Liver (tissue), 8 donors: ENCODE measurements at regions not wholly inside any gene's neighbourhood (a gene's known extent, or its start where the extent isn't known, plus 50 kb on each side); places are given as distances from the start of the nearest gene placed in this dataset.

ENCODE experiments used
- DNase-seq: peaks from one replicate; pipeline ENCODE4 v3.0.0-alpha.2; 2017; ENCODE audit warnings: low spot score
- H3K27ac ChIP-seq, 2 donors: one replicate each; pipeline ENCODE4 v1.7.0; 2013; ENCODE audit warnings: inconsistent platforms in 2 of 2, low read length in 2 of 2, control low read depth in 1 of 2, low read depth in 1 of 2, mild to moderate bottlenecking in 1 of 2
- H3K27me3 ChIP-seq, 4 donors: one replicate each; pipeline versions ENCODE4 v1.6.1 to v1.7.0; 2013; ENCODE audit warnings: low read length in 3 of 4, inconsistent platforms in 1 of 4, mild to moderate bottlenecking in 1 of 4, moderate library complexity in 1 of 4; ENCODE audit not compliant: control insufficient read depth in 4 of 4, insufficient read depth in 4 of 4
- H3K36me3 ChIP-seq, 4 donors: one replicate each; pipeline versions ENCODE4 v1.6.1 to v1.7.0; 2013; ENCODE audit warnings: low read length in 3 of 4, mild to moderate bottlenecking in 3 of 4, low read depth in 1 of 4, moderate library complexity in 1 of 4; ENCODE audit not compliant: control insufficient read depth in 4 of 4, insufficient read depth in 3 of 4
- H3K4me1 ChIP-seq, 4 donors: one replicate each; pipeline versions ENCODE4 v1.6.1 to v1.7.0; 2013; ENCODE audit warnings: low read length in 3 of 4, mild to moderate bottlenecking in 3 of 4, moderate library complexity in 1 of 4; ENCODE audit not compliant: control insufficient read depth in 4 of 4, insufficient read depth in 4 of 4
- H3K4me3 ChIP-seq, 3 donors: one replicate each; pipeline versions ENCODE4 v1.6.1 to v1.7.0; 2013; ENCODE audit warnings: low read length in 3 of 3, control low read depth in 1 of 3, low read depth in 1 of 3, mild to moderate bottlenecking in 1 of 3
- H3K9ac ChIP-seq, 2 donors: one replicate each; pipeline ENCODE4 v1.7.0; 2013; ENCODE audit warnings: low read length in 2 of 2, mild to moderate bottlenecking in 2 of 2, moderate library complexity in 2 of 2, control low read depth in 1 of 2, low read depth in 1 of 2
- H3K9me3 ChIP-seq, 4 donors: one replicate each; pipeline versions ENCODE4 v1.6.1 to v1.7.0; 2013; ENCODE audit warnings: low read length in 3 of 4; ENCODE audit not compliant: control insufficient read depth in 4 of 4
- FOXA1 ChIP-seq: IDR thresholded peaks from 2 replicates; pipeline ENCODE4 v1.6.1; 2016; ENCODE audit warnings: antibody characterized with exemption
- GABPA ChIP-seq, 2 donors: IDR thresholded peaks in 1 of 2; conservative IDR thresholded peaks in 1 of 2; 2 replicates each; pipeline ENCODE4 v1.6.1; 2016; ENCODE audit warnings: antibody characterized with exemption in 2 of 2, mild to moderate bottlenecking in 1 of 2, moderate library complexity in 1 of 2
- HNF4A ChIP-seq, 2 donors: conservative IDR thresholded peaks; 2 replicates each; pipeline ENCODE4 v1.6.1; 2016; ENCODE audit warnings: antibody characterized with exemption in 2 of 2, mild to moderate bottlenecking in 2 of 2
- JUND ChIP-seq, 2 donors: IDR thresholded peaks; 2 replicates each; pipeline ENCODE4 v1.6.1; 2016; ENCODE audit warnings: antibody characterized with exemption in 2 of 2
- NR2F2 ChIP-seq: IDR thresholded peaks from 2 replicates; pipeline ENCODE4 v1.6.1; 2016; ENCODE audit warnings: antibody characterized with exemption
- RAD21 ChIP-seq, 2 donors: IDR thresholded peaks; 2 replicates each; pipeline ENCODE4 v1.6.1; 2016; ENCODE audit warnings: antibody characterized with exemption in 2 of 2, mild to moderate bottlenecking in 2 of 2
- RXRA ChIP-seq, 2 donors: IDR thresholded peaks; 2 replicates each; pipeline ENCODE4 v1.6.1; 2017 to 2018; ENCODE audit warnings: antibody characterized with exemption in 2 of 2, mild to moderate bottlenecking in 1 of 2
- SP1 ChIP-seq: IDR thresholded peaks from 2 replicates; pipeline ENCODE4 v1.6.1; 2018; ENCODE audit warnings: antibody characterized with exemption, mild to moderate bottlenecking
- TAF1 ChIP-seq: conservative IDR thresholded peaks from 2 replicates; pipeline ENCODE4 v1.6.1; 2016; ENCODE audit warnings: antibody characterized with exemption, mild to moderate bottlenecking
- YY1 ChIP-seq: IDR thresholded peaks from 2 replicates; pipeline ENCODE4 v1.6.1; 2016; ENCODE audit warnings: antibody characterized with exemption, mild to moderate bottlenecking
- WGBS: extraction: QIAGEN DNeasy Blood & Tissue Kit; methylation state at CpG from one replicate; pipeline ENCODE4 v1.1.7; 2013; 5-methylcytosine and 5-hydroxymethylcytosine counted together
- TF ChIP-seq, protein P1 (sequence below): fragments of 150-350 bp; IDR thresholded peaks from 2 replicates; pipeline ENCODE4 v1.5.1; 2017; ENCODE audit warnings: improper control_type of control experiment, low read depth, low read length; ENCODE audit not compliant: missing input control
- TF ChIP-seq, protein P2 (sequence below): IDR thresholded peaks from 2 replicates; pipeline ENCODE4 v1.6.1; 2016; ENCODE audit warnings: antibody characterized with exemption
- TF ChIP-seq, protein P3 (sequence below): IDR thresholded peaks from 2 replicates; pipeline ENCODE4 v1.6.1; 2016; ENCODE audit warnings: antibody characterized with exemption, mild to moderate bottlenecking
- TF ChIP-seq, protein P4 (sequence below): IDR thresholded peaks from 2 replicates; pipeline ENCODE4 v1.6.1; 2016; ENCODE audit warnings: antibody characterized with exemption
- TF ChIP-seq, protein P5 (sequence below): IDR thresholded peaks from 2 replicates; pipeline ENCODE4 v1.6.1; 2016; ENCODE audit warnings: antibody characterized with exemption
- donor health status: healthy.
- donor health status: healthy.
- donor health status: healthy.
- donor health status: healthy.
- donor health status: healthy.

DNA sequence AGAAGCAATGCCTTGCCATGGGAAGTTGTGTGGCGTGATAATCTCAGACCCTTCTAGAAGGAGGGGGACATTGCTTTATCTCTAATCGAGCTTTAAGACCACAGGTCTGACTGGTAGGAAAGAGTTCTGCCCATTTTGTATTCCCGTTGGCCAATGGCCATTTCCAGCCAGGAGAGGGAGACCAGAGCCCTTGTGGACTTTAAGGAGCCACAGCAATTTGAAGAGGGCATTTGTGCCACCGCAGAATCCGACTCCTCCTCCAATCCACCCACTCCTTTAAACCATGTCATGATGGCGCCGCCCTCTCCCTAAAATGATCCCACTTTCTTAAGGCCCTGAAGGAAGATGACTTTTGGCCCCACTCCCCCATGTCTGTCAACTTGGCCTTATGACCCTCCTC, 560.5 kb upstream of the ADAMTS16 start:
- TF ChIP-seq YY1 (no peak), NR2F2 (no peak), GABPA (IDR thresholded peaks at IDR 0.05 in 1 of 2, conservative IDR thresholded peaks at IDR 0.05 in 1 of 2) (no peak), HNF4A (conservative IDR thresholded peaks at IDR 0.05) (no peak), RXRA (IDR thresholded peaks at IDR 0.05) (no peak)
- TF ChIP-seq, protein P1, sequence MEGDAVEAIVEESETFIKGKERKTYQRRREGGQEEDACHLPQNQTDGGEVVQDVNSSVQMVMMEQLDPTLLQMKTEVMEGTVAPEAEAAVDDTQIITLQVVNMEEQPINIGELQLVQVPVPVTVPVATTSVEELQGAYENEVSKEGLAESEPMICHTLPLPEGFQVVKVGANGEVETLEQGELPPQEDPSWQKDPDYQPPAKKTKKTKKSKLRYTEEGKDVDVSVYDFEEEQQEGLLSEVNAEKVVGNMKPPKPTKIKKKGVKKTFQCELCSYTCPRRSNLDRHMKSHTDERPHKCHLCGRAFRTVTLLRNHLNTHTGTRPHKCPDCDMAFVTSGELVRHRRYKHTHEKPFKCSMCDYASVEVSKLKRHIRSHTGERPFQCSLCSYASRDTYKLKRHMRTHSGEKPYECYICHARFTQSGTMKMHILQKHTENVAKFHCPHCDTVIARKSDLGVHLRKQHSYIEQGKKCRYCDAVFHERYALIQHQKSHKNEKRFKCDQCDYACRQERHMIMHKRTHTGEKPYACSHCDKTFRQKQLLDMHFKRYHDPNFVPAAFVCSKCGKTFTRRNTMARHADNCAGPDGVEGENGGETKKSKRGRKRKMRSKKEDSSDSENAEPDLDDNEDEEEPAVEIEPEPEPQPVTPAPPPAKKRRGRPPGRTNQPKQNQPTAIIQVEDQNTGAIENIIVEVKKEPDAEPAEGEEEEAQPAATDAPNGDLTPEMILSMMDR: no peak
- H3K9me3 ChIP-seq: peaks cover 0 to 3% (median 0%) of the 10 kb centered on the region in 4 donors
- WGBS: 90% methylated on average over 7 of the region's 7 CpGs

DNA sequence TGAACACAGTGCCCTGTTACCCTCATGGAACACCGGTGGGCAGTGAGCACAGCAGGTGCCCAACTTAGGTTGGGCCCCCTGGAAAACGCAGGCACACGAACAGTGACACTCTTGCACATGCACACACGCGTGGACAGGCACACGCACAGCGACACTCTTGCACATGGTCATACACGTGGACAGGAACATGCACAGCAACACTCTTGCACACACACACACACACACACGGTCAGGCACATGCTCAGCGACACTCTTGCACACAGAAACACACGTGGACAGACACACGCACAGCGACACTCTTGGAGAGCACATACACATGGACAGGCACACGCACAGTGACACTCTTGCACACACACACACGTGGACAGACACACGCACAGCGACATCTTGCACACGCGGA, 559.4 kb upstream of the ADAMTS16 start:
- H3K9ac ChIP-seq: no peak overlapping the region
- H3K27ac ChIP-seq: no peak overlapping the region
- no peaks in the 10 kb centered on the region for H3K27me3 ChIP-seq
- WGBS: 93% methylated on average over 19 of the region's 19 CpGs
- no peak for DNase-seq
- H3K4me3 ChIP-seq: no peak overlapping the region
- no peaks in the 10 kb centered on the region for H3K36me3 ChIP-seq
- no peaks in the 10 kb centered on the region for H3K4me1 ChIP-seq
- no peak for TF ChIP-seq NR2F2
- TF ChIP-seq, protein P2, sequence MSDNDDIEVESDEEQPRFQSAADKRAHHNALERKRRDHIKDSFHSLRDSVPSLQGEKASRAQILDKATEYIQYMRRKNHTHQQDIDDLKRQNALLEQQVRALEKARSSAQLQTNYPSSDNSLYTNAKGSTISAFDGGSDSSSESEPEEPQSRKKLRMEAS: no peak
- TF ChIP-seq RXRA (IDR thresholded peaks at IDR 0.05): no peak
- no peak for TF ChIP-seq TAF1
- no peak for TF ChIP-seq FOXA1
- TF ChIP-seq RAD21 (IDR thresholded peaks at IDR 0.05): no peak
- TF ChIP-seq JUND (IDR thresholded peaks at IDR 0.05): no peak
- TF ChIP-seq SP1: no peak
- TF ChIP-seq, protein P3, sequence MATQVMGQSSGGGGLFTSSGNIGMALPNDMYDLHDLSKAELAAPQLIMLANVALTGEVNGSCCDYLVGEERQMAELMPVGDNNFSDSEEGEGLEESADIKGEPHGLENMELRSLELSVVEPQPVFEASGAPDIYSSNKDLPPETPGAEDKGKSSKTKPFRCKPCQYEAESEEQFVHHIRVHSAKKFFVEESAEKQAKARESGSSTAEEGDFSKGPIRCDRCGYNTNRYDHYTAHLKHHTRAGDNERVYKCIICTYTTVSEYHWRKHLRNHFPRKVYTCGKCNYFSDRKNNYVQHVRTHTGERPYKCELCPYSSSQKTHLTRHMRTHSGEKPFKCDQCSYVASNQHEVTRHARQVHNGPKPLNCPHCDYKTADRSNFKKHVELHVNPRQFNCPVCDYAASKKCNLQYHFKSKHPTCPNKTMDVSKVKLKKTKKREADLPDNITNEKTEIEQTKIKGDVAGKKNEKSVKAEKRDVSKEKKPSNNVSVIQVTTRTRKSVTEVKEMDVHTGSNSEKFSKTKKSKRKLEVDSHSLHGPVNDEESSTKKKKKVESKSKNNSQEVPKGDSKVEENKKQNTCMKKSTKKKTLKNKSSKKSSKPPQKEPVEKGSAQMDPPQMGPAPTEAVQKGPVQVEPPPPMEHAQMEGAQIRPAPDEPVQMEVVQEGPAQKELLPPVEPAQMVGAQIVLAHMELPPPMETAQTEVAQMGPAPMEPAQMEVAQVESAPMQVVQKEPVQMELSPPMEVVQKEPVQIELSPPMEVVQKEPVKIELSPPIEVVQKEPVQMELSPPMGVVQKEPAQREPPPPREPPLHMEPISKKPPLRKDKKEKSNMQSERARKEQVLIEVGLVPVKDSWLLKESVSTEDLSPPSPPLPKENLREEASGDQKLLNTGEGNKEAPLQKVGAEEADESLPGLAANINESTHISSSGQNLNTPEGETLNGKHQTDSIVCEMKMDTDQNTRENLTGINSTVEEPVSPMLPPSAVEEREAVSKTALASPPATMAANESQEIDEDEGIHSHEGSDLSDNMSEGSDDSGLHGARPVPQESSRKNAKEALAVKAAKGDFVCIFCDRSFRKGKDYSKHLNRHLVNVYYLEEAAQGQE: no peak
- TF ChIP-seq, protein P4, sequence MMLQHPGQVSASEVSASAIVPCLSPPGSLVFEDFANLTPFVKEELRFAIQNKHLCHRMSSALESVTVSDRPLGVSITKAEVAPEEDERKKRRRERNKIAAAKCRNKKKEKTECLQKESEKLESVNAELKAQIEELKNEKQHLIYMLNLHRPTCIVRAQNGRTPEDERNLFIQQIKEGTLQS: no peak
- TF ChIP-seq, protein P5, sequence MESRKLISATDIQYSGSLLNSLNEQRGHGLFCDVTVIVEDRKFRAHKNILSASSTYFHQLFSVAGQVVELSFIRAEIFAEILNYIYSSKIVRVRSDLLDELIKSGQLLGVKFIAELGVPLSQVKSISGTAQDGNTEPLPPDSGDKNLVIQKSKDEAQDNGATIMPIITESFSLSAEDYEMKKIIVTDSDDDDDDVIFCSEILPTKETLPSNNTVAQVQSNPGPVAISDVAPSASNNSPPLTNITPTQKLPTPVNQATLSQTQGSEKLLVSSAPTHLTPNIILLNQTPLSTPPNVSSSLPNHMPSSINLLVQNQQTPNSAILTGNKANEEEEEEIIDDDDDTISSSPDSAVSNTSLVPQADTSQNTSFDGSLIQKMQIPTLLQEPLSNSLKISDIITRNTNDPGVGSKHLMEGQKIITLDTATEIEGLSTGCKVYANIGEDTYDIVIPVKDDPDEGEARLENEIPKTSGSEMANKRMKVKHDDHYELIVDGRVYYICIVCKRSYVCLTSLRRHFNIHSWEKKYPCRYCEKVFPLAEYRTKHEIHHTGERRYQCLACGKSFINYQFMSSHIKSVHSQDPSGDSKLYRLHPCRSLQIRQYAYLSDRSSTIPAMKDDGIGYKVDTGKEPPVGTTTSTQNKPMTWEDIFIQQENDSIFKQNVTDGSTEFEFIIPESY: no peak
- TF ChIP-seq HNF4A (conservative IDR thresholded peaks at IDR 0.05): no peak
- H3K9me3 ChIP-seq: no peaks in the 10 kb centered on the region

More for the DNA sequence above, 560.5 kb upstream of the ADAMTS16 start:
- Histone ChIP-seq H3K27ac (no peak overlapping the region), H3K27me3 (no peaks in the 10 kb centered on the region), H3K9ac (no peak overlapping the region), H3K4me3 (no peak overlapping the region), H3K4me1 (no peaks in the 10 kb centered on the region), H3K36me3 (no peaks in the 10 kb centered on the region)
- DNase-seq: no peak
